Karpas-422 (cell line): ENCODE measurements at regions not wholly inside any gene's neighbourhood (a gene's known extent, or its start where the extent isn't known, plus 50 kb on each side); places are given as distances from the start of the nearest gene placed in this dataset.
A peak's percentile ranks its signal among the peaks of the same experiment; 100 is the strongest.

Source experiments
- DNase-seq: peaks from one replicate; pipeline ENCODE4 v3.0.0-alpha.2; 2015
- H2AFZ ChIP-seq: fragments of 200-600 bp; sonication (generic); 2 replicates; pipeline ENCODE4 v1.6.1; 2014; ENCODE audit warnings: antibody characterized with exemption, low read length, mixed read lengths
- H3K27ac ChIP-seq: fragments of 200-600 bp; sonication (generic); 2 replicates; pipeline ENCODE4 v1.5.1; 2014; ENCODE audit warnings: mild to moderate bottlenecking, low read length, moderate library complexity
- H3K27me3 ChIP-seq: fragments of 200-600 bp; sonication (generic); 2 replicates; pipeline ENCODE4 v1.6.1; 2014; ENCODE audit warnings: low read length, mixed read lengths
- H3K36me3 ChIP-seq: fragments of 200-600 bp; sonication (generic); 2 replicates; pipeline ENCODE4 v1.6.1; 2014; ENCODE audit warnings: low read length, mixed read lengths; ENCODE audit not compliant: insufficient read depth
- H3K4me1 ChIP-seq: fragments of 200-600 bp; sonication (generic); 2 replicates; pipeline ENCODE4 v1.6.1; 2014; ENCODE audit warnings: mild to moderate bottlenecking, low read length, mixed read lengths
- H3K4me2 ChIP-seq: fragments of 200-600 bp; sonication (generic); 2 replicates; pipeline ENCODE4 v1.6.1; 2014; ENCODE audit warnings: low read length, low read depth, mild to moderate bottlenecking; ENCODE audit not compliant: poor library complexity, severe bottlenecking
- H3K4me3 ChIP-seq: fragments of 200-600 bp; sonication (generic); 2 replicates; pipeline ENCODE4 v1.5.1; 2014; ENCODE audit warnings: mild to moderate bottlenecking, antibody characterized with exemption, low read length, mixed read lengths
- H3K79me2 ChIP-seq: fragments of 200-600 bp; sonication (generic); 2 replicates; pipeline ENCODE4 v1.6.1; 2014; ENCODE audit warnings: mild to moderate bottlenecking, low read length, mixed read lengths
- H3K9ac ChIP-seq: fragments of 200-600 bp; sonication (generic); 2 replicates; pipeline ENCODE4 v1.6.0; 2014; ENCODE audit warnings: low read length
- H3K9me2 ChIP-seq: fragments of 200-600 bp; sonication (generic), shearing (Covaris generic); replicated peaks from 2 replicates; pipeline ENCODE4 v1.6.0; 2014; ENCODE audit warnings: mild to moderate bottlenecking, low read length, moderate library complexity; ENCODE audit not compliant: insufficient read depth
- H3K9me3 ChIP-seq: fragments of 300-700, 200-600 bp; sonication (generic); 2 replicates; pipeline ENCODE4 v1.6.1; 2014; ENCODE audit warnings: low read length, mixed read lengths
- H4K20me1 ChIP-seq: fragments of 200-600 bp; sonication (generic); 2 replicates; pipeline ENCODE4 v1.6.1; 2014; ENCODE audit warnings: mild to moderate bottlenecking, antibody characterized with exemption, low read length, low read depth; ENCODE audit not compliant: insufficient read depth

DNA sequence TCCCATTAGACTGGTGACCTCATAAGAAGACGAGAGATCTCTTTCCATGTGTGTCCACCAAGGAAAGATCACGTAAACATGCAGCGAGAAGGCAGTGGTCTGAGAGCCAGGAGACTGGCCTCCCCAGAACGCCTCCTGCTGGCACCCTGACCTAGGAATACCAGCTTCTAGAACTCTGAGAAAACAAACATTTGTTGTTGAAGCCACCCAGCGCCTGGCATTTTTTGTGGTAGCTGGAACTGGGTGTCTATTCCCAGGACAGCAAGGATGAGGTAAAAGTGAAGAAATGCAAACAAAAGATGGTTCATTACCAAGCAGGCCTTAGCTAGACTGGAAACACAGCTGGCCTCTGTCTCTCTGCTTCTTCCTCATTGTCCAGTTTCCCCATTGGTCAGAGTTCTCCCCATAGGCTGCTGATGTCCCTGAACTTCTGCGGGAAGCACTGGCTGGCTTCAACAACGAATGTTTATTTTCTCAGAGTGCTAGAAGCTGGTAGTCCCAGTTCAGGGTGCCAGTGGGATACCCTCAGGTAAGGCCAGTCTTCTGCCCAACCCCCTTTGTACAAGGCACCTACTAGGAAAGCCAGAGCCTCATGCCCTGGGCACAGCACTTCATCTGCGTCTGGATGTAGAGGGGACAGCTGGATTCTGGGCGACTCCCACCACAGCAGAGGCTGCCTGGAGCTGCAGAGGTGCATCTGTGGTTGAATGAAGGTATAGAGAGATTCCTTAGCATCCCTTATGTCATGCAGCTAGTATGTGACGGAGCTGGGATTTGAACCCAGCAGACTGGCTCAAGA, 304.9 kb downstream of the TCERG1L start:
- no peak for DNase-seq
- Histone ChIP-seq H3K9ac (no peak overlapping the region), H4K20me1 (no peaks in the 10 kb centered on the region), H3K36me3 (no peaks in the 10 kb centered on the region; the same call in 1 of the 2 replicates), H3K27ac (no peak overlapping the region), H3K79me2 (no peaks in the 10 kb centered on the region), H3K4me3 (no peak overlapping the region), H3K9me2 (no peaks in the 10 kb centered on the region), H3K4me2 (no peak overlapping the region), H3K27me3 (0 out of 2 replicates have a peak, but pooled peaks cover 2% of the 10 kb centered on the region), H3K4me1 (peaks cover 82% of the 10 kb centered on the region), H2AFZ (no peak overlapping the region), H3K9me3 (no peaks in the 10 kb centered on the region; the same call in 1 of the 2 replicates)

GRCh38 chr10:131009791-131010190, 301.7 kb downstream of the TCERG1L start:
- H3K79me2 ChIP-seq: no peaks in the 10 kb centered on the region
- 0 out of 2 replicates have a peak, but pooled peaks cover 2% of the 10 kb centered on the region for H3K27me3 ChIP-seq
- 0 out of 2 replicates have a peak overlapping the region, but pooled peaks have one; percentile 32 for H3K4me3 ChIP-seq
- no peaks in the 10 kb centered on the region for H4K20me1 ChIP-seq
- peaks cover 83% of the 10 kb centered on the region for H3K4me1 ChIP-seq
- H3K9me2 ChIP-seq: no peaks in the 10 kb centered on the region
- H3K4me2 ChIP-seq: peak overlapping the region; percentile 64
- H3K27ac ChIP-seq: peak overlapping the region; percentile 91
- no peaks in the 10 kb centered on the region; the same call in 1 of the 2 replicates for H3K9me3 ChIP-seq
- peak; percentile 76 for DNase-seq
- peak overlapping the region; percentile 16; the same call in 1 of the 2 replicates for H2AFZ ChIP-seq
- H3K36me3 ChIP-seq: no peaks in the 10 kb centered on the region; the same call in 1 of the 2 replicates
- H3K9ac ChIP-seq: peak overlapping the region; percentile 23; the same call in 1 of the 2 replicates

DNA sequence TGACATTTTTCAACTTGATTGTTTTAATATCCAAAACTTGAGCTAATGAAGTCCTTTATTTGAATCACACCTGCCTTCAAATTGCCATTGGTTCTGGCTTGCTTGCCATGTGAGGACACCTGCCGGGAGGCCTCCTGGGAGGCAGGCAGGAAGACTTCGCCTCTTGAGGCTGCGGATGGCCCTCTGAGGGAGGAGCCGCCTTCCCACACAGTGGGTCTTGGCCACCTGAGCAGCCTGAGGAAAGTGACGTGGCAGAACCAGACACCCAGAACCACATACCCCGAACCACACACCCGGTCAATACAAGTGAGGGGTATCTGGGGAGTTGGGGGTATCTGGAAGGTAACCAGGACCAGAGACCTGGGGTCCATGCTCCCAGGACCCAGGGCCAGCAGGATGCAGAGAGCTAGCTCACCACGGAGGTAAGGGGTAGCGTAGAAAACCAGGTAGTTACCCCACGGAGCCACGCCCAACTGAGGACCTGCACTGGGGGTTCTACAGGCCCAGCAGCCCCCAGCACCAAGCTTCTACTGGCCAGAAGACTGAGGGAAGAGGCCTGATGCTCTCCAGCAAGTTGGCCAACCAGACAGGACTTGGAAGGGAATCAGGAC, 300.5 kb downstream of the TCERG1L start:
- Histone ChIP-seq H3K4me3 (no peak overlapping the region), H3K9me2 (no peaks in the 10 kb centered on the region)
- no peak for DNase-seq

DNA sequence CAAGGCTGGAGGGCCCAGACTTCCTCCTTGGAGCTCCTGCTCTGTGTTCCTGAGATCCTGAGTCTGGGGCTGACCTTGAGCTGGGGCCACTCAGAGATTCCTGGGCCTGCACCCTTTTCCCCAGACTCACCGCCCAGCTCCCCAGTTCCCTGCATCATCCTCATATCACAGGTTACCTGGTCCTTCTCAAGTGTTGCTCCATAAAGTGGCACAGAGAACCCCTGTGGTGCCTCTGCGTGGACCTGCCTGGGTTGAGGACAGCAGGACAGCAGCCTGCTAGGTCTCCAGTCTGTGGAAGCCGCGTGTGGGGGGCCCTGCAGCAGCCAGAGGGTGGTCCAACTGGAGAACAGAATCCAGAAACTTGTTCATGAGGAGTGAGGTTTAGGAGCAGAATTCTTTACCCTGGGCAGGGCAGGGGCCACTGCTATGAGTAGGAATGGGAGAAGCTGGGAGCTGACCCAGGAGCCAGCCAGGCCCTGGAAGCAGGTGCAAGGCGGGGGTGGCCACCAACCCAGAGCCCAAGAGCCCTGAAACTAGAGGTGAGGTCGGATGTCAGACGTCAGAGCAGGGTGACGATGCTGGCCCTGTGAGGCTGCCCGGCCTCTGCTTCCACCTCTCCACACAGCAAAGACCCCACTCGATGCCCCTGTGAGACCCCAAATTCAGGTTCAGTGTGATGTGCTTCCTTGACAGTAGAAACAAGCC, 299.4 kb downstream of the TCERG1L start:
- no peak for DNase-seq
- H3K4me1 ChIP-seq: peaks cover 75% of the 10 kb centered on the region

More for the DNA sequence above, 300.5 kb downstream of the TCERG1L start:
- Histone ChIP-seq H3K9ac (no peak overlapping the region), H3K4me2 (peak overlapping the region; percentile 64), H3K27me3 (no peaks in the 10 kb centered on the region), H3K27ac (no peak overlapping the region), H3K36me3 (no peaks in the 10 kb centered on the region), H3K9me3 (no peaks in the 10 kb centered on the region), H4K20me1 (no peaks in the 10 kb centered on the region), H2AFZ (no peak overlapping the region), H3K4me1 (peaks cover 83% of the 10 kb centered on the region), H3K79me2 (no peaks in the 10 kb centered on the region)

DNA sequence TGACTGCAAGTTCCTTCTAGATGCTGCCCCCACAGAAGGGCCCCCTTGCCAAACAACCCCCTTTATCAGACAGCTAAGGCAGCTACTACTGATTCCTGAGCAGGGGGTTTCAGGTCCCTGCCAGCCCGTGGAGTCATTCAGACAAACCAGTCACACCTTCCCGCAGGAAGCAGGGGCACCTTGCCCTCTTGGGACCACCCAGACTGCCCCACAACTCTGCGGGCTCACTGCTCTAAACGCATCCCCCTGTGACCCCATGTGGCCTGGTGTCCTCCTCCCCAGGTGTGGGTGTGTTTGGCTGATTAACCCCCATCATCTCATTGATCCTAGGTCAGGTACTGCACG, 298.9 kb downstream of the TCERG1L start:
- no peak overlapping the region for H2AFZ ChIP-seq
- peaks cover 69% of the 10 kb centered on the region for H3K4me1 ChIP-seq
- no peak overlapping the region; the same call in 1 of the 2 replicates for H3K9ac ChIP-seq
- H3K27ac ChIP-seq: no peak overlapping the region
- no peaks in the 10 kb centered on the region for H3K9me3 ChIP-seq
- H3K4me2 ChIP-seq: no peak overlapping the region
- no peaks in the 10 kb centered on the region for H3K36me3 ChIP-seq
- H3K79me2 ChIP-seq: no peaks in the 10 kb centered on the region
- DNase-seq: no peak
- no peak overlapping the region for H3K4me3 ChIP-seq
- H3K9me2 ChIP-seq: no peaks in the 10 kb centered on the region
- H3K27me3 ChIP-seq: no peaks in the 10 kb centered on the region; the same call in 1 of the 2 replicates
- H4K20me1 ChIP-seq: no peaks in the 10 kb centered on the region

More for the DNA sequence above, 299.4 kb downstream of the TCERG1L start:
- Histone ChIP-seq H3K79me2 (no peaks in the 10 kb centered on the region), H4K20me1 (no peaks in the 10 kb centered on the region), H2AFZ (no peak overlapping the region), H3K27me3 (no peaks in the 10 kb centered on the region), H3K9me2 (no peaks in the 10 kb centered on the region), H3K4me2 (no peak overlapping the region), H3K9ac (peak overlapping the region; percentile 17; the same call in 1 of the 2 replicates), H3K27ac (no peak overlapping the region), H3K9me3 (no peaks in the 10 kb centered on the region), H3K36me3 (no peaks in the 10 kb centered on the region), H3K4me3 (no peak overlapping the region)

- Histone ChIP-seq H3K36me3 (no peaks in the 10 kb centered on the region), H3K4me3 (no peak overlapping the region), H3K27ac (no peak overlapping the region), H3K9me2 (no peaks in the 10 kb centered on the region), H3K79me2 (no peaks in the 10 kb centered on the region), H3K9ac (no peak overlapping the region; the same call in 1 of the 2 replicates), H3K27me3 (no peaks in the 10 kb centered on the region; the same call in 1 of the 2 replicates), H3K9me3 (no peaks in the 10 kb centered on the region), H3K4me2 (peak overlapping the region; percentile 56), H2AFZ (no peak overlapping the region), H3K4me1 (peaks cover 62% of the 10 kb centered on the region), H4K20me1 (no peaks in the 10 kb centered on the region)
- no peak for DNase-seq
Observed at GRCh38 chr10:131013281-131013912, 298.1 kb downstream of the TCERG1L start.

DNA sequence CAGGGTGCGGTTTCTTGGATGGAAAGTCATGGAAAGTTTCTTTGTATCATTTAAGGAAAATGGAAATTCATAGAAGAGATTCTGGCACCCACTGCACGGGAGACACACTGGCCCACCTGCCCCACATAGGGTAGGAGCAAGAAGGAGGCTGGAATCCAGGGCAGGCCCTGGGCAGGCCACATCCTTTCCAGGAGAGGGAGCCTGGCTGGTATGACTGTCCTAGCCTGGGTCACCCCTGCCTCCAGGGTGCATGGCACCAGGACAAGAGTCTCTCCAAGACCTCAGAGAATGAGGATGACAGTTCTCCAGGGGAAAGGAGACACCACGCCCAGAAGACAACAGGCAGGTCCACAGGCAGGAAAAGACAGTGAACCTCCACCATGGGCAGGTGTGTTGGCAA, 297.2 kb downstream of the TCERG1L start:
- no peaks in the 10 kb centered on the region for H3K79me2 ChIP-seq

More for the DNA sequence above, 297.2 kb downstream of the TCERG1L start:
- no peak overlapping the region for H2AFZ ChIP-seq
- no peak for DNase-seq
- H3K9ac ChIP-seq: no peak overlapping the region; the same call in 1 of the 2 replicates
- H3K4me1 ChIP-seq: peaks cover 53% of the 10 kb centered on the region
- no peak overlapping the region for H3K27ac ChIP-seq
- no peaks in the 10 kb centered on the region for H3K36me3 ChIP-seq
- H3K4me3 ChIP-seq: peak overlapping the region; percentile 24; the same call in 1 of the 2 replicates
- H4K20me1 ChIP-seq: no peaks in the 10 kb centered on the region
- no peaks in the 10 kb centered on the region for H3K9me2 ChIP-seq
- H3K27me3 ChIP-seq: no peaks in the 10 kb centered on the region; the same call in 1 of the 2 replicates
- H3K4me2 ChIP-seq: peak overlapping the region; percentile 56
- H3K9me3 ChIP-seq: no peaks in the 10 kb centered on the region
